ENCODE measurements at regions not wholly inside any gene's neighbourhood (a gene's known extent, or its start where the extent isn't known, plus 50 kb on each side); places are given as distances from the start of the nearest gene placed in this dataset.

- TF ChIP-seq ZNF737 (CRISPR knock-in tag; IDR thresholded peaks at IDR 0.05; ENCODE audit: borderline replicate concordance) (no peak), RAD21 (CRISPR knock-in tag; IDR thresholded peaks at IDR 0.05) (no peak), ZNF282 (IDR thresholded peaks at IDR 0.05; ENCODE audit: partially characterized antibody) (no peak), RFX5 (IDR thresholded peaks at IDR 0.05; ENCODE audit: low read depth, low read length) (no peak), ZNF18 (CRISPR knock-in tag; IDR thresholded peaks at IDR 0.05; ENCODE audit: insufficient replicate concordance) (no peak), USF2 (IDR thresholded peaks at IDR 0.05; ENCODE audit: low read depth, low read length) (no peak), USF2 (CRISPR knock-in tag; IDR thresholded peaks at IDR 0.05; ENCODE audit: borderline replicate concordance) (no peak), YY1 (IDR thresholded peaks at IDR 0.05; ENCODE audit: insufficient read depth, insufficient replicate concordance, low read depth, low read length) (no peak), RNF2 (conservative IDR thresholded peaks at IDR 0.05; ENCODE audit: low read depth) (no peak), CSRNP2 (CRISPR knock-in tag; conservative IDR thresholded peaks at IDR 0.05; ENCODE audit: low read depth) (no peak), CTCF (CRISPR knock-in tag; IDR thresholded peaks at IDR 0.05) (no peak), POLR2A (IDR thresholded peaks at IDR 0.05; ENCODE audit: insufficient read depth in 1 of 2, low read depth in 2 of 2, low read length in 2 of 2) (no peak), EZH2 (conservative IDR thresholded peaks at IDR 0.05; ENCODE audit: low read depth, low read length) (no peak)
Observed at GRCh38 chr20:58600756-58601155, 50.3 kb upstream of the STX16 start.
